22Rv1 (cell line): ENCODE measurements at regions not wholly inside any gene's neighbourhood (a gene's known extent, or its start where the extent isn't known, plus 50 kb on each side); places are given as distances from the start of the nearest gene placed in this dataset.

Experiments
- ZFX ChIP-seq: fragments of 450-650 bp; IDR thresholded peaks from 2 replicates; pipeline ENCODE4 v1.6.1; 2017; ENCODE audit warnings: antibody characterized with exemption, borderline replicate concordance
- TF ChIP-seq, protein P1 (sequence below): fragments of 450-650 bp; IDR thresholded peaks from 2 replicates; pipeline ENCODE4 v1.5.1; 2017; ENCODE audit warnings: mild to moderate bottlenecking

DNA sequence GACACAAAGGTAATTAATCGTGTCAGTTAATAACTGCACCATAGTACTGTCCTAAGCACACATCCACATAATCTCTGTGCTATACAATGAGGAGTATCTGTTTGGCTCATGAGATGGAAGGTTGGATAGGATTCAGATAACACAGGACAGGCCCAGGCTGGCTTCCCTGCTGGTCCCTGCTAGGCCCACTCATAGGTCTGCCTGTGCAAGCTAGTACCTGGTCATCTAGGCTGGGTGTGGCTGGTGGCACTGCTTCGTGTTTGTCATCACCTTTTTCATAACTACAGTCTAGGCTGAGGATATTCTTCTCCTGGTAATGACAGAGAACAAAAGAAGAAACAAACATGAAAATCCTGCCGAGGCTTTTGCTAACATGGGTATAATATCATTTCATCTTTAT, 392.8 kb downstream of the TRIB2 start:
- TF ChIP-seq, protein P1, sequence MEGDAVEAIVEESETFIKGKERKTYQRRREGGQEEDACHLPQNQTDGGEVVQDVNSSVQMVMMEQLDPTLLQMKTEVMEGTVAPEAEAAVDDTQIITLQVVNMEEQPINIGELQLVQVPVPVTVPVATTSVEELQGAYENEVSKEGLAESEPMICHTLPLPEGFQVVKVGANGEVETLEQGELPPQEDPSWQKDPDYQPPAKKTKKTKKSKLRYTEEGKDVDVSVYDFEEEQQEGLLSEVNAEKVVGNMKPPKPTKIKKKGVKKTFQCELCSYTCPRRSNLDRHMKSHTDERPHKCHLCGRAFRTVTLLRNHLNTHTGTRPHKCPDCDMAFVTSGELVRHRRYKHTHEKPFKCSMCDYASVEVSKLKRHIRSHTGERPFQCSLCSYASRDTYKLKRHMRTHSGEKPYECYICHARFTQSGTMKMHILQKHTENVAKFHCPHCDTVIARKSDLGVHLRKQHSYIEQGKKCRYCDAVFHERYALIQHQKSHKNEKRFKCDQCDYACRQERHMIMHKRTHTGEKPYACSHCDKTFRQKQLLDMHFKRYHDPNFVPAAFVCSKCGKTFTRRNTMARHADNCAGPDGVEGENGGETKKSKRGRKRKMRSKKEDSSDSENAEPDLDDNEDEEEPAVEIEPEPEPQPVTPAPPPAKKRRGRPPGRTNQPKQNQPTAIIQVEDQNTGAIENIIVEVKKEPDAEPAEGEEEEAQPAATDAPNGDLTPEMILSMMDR, result no peak
- no peak for TF ChIP-seq ZFX
